ENCODE measurements at regions not wholly inside any gene's neighbourhood (a gene's known extent, or its start where the extent isn't known, plus 50 kb on each side); places are given as distances from the start of the nearest gene placed in this dataset.

DNA sequence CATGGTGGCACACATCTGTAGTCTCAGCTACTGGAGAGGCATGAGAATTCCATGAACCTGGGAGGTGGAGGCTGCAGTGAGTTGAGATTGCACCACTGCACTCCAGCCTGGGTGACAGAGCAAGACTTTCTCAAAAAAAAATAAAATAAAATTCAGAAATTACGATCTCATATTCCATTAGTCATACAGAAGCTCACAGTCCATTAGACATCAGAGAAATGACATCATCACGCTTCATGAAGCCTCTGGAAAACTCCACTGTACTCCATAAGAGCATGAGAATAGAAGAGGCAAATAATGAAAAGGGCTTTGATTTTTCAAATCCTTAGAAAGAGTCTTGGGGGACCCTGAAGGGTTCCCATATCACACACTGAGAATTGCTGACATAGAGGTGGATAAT is 145.0 kb upstream of the MITF start:
- Histone ChIP-seq H3K79me2 (replicated peaks; ENCODE audit: insufficient read depth, low read length) (no peaks in the 10 kb centered on the region), H3K27me3 (ENCODE audit: insufficient read depth, low read depth, low read length) (no peaks in the 10 kb centered on the region), H3K36me3 (ENCODE audit: insufficient read depth, low read length) (no peaks in the 10 kb centered on the region), H3K27ac (ENCODE audit: low read length) (no peak overlapping the region), H2AFZ (ENCODE audit: low read depth, low read length) (no peak overlapping the region), H3K4me3 (ENCODE audit: low read length) (no peak overlapping the region), H4K20me1 (ENCODE audit: insufficient read depth) (no peaks in the 10 kb centered on the region), H3K9me2 (ENCODE audit: insufficient read depth, low read length) (no peaks in the 10 kb centered on the region), H3K9me3 (ENCODE audit: low read length) (no peaks in the 10 kb centered on the region), H3F3A (ENCODE audit: insufficient read depth, low read length, poor library complexity, severe bottlenecking) (no peaks in the 10 kb centered on the region), H3K9ac (ENCODE audit: low read length) (no peak overlapping the region), H3K4me2 (ENCODE audit: low read length) (no peak overlapping the region)
- TF ChIP-seq RAD21 (conservative IDR thresholded peaks at IDR 0.05) (no peak), EZH2 (IDR thresholded peaks at IDR 0.05; ENCODE audit: borderline replicate concordance, insufficient read depth, low read length, poor library complexity, severe bottlenecking) (no peak), MXI1 (conservative IDR thresholded peaks at IDR 0.05; ENCODE audit: poor library complexity, severe bottlenecking) (no peak), TAF1 (IDR thresholded peaks at IDR 0.05; ENCODE audit: low read depth) (no peak), POLR2AphosphoS5 (IDR thresholded peaks at IDR 0.05) (no peak), EP300 (conservative IDR thresholded peaks at IDR 0.05; ENCODE audit: poor library complexity, severe bottlenecking) (no peak)
- TF ChIP-seq, protein P1, sequence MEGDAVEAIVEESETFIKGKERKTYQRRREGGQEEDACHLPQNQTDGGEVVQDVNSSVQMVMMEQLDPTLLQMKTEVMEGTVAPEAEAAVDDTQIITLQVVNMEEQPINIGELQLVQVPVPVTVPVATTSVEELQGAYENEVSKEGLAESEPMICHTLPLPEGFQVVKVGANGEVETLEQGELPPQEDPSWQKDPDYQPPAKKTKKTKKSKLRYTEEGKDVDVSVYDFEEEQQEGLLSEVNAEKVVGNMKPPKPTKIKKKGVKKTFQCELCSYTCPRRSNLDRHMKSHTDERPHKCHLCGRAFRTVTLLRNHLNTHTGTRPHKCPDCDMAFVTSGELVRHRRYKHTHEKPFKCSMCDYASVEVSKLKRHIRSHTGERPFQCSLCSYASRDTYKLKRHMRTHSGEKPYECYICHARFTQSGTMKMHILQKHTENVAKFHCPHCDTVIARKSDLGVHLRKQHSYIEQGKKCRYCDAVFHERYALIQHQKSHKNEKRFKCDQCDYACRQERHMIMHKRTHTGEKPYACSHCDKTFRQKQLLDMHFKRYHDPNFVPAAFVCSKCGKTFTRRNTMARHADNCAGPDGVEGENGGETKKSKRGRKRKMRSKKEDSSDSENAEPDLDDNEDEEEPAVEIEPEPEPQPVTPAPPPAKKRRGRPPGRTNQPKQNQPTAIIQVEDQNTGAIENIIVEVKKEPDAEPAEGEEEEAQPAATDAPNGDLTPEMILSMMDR (IDR thresholded peaks at IDR 0.05; ENCODE audit: poor library complexity, severe bottlenecking), result no peak

DNA sequence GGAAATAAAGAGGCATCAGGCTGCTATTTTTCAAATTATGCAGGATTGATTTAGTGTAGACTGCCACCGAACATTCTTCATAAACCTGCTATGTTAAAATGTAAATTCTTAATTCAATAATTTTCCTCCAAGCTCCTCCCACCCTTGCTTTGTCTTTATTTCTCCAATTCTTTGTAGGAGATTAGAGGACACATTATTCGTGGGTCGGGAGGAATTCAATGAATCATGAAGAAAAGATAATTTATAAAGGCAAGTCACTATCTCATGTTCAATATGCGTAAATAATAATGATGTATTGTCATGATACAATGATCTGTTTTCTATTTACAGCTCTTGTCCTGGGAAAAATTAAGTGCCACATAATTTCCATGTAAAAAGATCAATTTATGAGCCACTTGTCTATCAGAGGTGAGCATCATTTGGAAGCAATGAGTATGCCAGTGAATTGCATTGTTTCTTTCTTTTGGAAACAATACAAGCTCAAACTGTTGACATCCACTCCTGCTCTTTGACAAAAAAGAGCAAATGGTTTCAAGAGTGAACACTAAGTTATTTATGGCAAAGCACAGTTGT is 148.0 kb upstream of the MITF start:
- H3K36me3 ChIP-seq (ENCODE audit: insufficient read depth, low read length), result no peaks in the 10 kb centered on the region
- H3K9me2 ChIP-seq (ENCODE audit: insufficient read depth, low read length), result no peaks in the 10 kb centered on the region
- no peak overlapping the region for H3K4me2 ChIP-seq (ENCODE audit: low read length)
- H3K9me3 ChIP-seq (ENCODE audit: low read length), result no peaks in the 10 kb centered on the region
- H3K4me3 ChIP-seq (ENCODE audit: low read length), result no peak overlapping the region
- H3F3A ChIP-seq (ENCODE audit: insufficient read depth, low read length, poor library complexity, severe bottlenecking), result no peaks in the 10 kb centered on the region
- no peak overlapping the region for H3K9ac ChIP-seq (ENCODE audit: low read length)
- H4K20me1 ChIP-seq (ENCODE audit: insufficient read depth), result no peaks in the 10 kb centered on the region
- H3K79me2 ChIP-seq (replicated peaks; ENCODE audit: insufficient read depth, low read length), result no peaks in the 10 kb centered on the region
- no peaks in the 10 kb centered on the region for H3K27me3 ChIP-seq (ENCODE audit: insufficient read depth, low read depth, low read length)
- no peak overlapping the region for H3K27ac ChIP-seq (ENCODE audit: low read length)
- TF ChIP-seq, protein P2, sequence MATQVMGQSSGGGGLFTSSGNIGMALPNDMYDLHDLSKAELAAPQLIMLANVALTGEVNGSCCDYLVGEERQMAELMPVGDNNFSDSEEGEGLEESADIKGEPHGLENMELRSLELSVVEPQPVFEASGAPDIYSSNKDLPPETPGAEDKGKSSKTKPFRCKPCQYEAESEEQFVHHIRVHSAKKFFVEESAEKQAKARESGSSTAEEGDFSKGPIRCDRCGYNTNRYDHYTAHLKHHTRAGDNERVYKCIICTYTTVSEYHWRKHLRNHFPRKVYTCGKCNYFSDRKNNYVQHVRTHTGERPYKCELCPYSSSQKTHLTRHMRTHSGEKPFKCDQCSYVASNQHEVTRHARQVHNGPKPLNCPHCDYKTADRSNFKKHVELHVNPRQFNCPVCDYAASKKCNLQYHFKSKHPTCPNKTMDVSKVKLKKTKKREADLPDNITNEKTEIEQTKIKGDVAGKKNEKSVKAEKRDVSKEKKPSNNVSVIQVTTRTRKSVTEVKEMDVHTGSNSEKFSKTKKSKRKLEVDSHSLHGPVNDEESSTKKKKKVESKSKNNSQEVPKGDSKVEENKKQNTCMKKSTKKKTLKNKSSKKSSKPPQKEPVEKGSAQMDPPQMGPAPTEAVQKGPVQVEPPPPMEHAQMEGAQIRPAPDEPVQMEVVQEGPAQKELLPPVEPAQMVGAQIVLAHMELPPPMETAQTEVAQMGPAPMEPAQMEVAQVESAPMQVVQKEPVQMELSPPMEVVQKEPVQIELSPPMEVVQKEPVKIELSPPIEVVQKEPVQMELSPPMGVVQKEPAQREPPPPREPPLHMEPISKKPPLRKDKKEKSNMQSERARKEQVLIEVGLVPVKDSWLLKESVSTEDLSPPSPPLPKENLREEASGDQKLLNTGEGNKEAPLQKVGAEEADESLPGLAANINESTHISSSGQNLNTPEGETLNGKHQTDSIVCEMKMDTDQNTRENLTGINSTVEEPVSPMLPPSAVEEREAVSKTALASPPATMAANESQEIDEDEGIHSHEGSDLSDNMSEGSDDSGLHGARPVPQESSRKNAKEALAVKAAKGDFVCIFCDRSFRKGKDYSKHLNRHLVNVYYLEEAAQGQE (IDR thresholded peaks at IDR 0.05; ENCODE audit: borderline replicate concordance), result no peak
- no peak for TF ChIP-seq RAD21 (conservative IDR thresholded peaks at IDR 0.05)
- no peak for TF ChIP-seq SMC3 (conservative IDR thresholded peaks at IDR 0.05; ENCODE audit: poor library complexity)
- TF ChIP-seq TAF1 (IDR thresholded peaks at IDR 0.05; ENCODE audit: low read depth), result no peak
- TF ChIP-seq EP300 (conservative IDR thresholded peaks at IDR 0.05; ENCODE audit: poor library complexity, severe bottlenecking), result no peak
- no peak overlapping the region for H2AFZ ChIP-seq (ENCODE audit: low read depth, low read length)

All from neural cell (in vitro differentiated cells).